ENCODE measurements at regions not wholly inside any gene's neighbourhood (a gene's known extent, or its start where the extent isn't known, plus 50 kb on each side); places are given as distances from the start of the nearest gene placed in this dataset.
"Not testable (repeated sequence)": the region's sequence is repeated elsewhere in the genome, so short reads cannot be mapped to it uniquely, and the experiment has no call there.

DNA sequence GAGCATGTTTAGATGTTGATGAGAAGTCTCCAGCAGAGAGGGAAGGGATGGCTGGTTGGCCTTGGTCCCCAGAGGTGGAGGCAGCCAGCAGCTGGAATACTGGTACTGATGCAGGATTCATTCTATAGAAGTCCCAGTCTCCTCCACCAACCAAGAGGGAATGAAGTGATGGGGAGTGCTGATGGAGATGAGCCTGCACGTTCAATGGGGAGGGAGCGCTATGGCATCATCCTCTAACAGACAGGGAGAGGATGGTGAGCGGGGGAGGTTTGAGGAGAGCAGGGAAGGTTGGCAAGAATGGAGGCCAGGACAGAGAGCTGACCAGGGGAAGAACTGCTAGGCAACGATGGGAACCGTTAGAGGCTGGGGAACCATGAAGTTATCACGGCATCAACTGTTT is 159.8 kb upstream of the MVB12B start:
- TF ChIP-seq, protein P1, sequence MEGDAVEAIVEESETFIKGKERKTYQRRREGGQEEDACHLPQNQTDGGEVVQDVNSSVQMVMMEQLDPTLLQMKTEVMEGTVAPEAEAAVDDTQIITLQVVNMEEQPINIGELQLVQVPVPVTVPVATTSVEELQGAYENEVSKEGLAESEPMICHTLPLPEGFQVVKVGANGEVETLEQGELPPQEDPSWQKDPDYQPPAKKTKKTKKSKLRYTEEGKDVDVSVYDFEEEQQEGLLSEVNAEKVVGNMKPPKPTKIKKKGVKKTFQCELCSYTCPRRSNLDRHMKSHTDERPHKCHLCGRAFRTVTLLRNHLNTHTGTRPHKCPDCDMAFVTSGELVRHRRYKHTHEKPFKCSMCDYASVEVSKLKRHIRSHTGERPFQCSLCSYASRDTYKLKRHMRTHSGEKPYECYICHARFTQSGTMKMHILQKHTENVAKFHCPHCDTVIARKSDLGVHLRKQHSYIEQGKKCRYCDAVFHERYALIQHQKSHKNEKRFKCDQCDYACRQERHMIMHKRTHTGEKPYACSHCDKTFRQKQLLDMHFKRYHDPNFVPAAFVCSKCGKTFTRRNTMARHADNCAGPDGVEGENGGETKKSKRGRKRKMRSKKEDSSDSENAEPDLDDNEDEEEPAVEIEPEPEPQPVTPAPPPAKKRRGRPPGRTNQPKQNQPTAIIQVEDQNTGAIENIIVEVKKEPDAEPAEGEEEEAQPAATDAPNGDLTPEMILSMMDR (conservative IDR thresholded peaks at IDR 0.05; ENCODE audit: low read depth, low read length), result no peak
- no peak for DNase-seq (ENCODE audit: low read depth)
- no peak overlapping the region for H3K4me3 ChIP-seq (ENCODE audit: low read length)

DNA sequence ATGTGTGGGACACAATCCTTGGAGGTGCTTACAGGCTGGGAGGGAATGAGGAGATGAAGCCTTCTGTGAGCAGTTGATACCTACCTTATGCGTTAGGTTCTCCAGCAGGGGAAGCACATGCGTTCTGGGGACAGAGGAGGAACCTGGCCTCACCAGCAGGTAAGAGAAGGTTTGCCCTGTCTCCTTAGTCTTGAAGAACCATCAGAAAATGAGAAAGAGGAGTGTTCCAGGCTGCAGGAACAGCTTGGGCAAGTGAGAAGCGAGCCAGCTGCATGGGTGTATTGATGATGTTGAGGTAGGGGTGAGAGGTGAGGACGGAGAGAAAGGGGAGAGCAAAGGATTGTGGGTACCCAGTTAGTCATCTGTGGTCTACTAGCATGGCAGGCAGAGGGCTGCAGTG is 156.9 kb upstream of the MVB12B start:
- H3K4me3 ChIP-seq (ENCODE audit: low read length), result no peak overlapping the region
- TF ChIP-seq, protein P1 (conservative IDR thresholded peaks at IDR 0.05; ENCODE audit: low read depth, low read length), result no peak
- DNase-seq (ENCODE audit: low read depth), result no peak

DNA sequence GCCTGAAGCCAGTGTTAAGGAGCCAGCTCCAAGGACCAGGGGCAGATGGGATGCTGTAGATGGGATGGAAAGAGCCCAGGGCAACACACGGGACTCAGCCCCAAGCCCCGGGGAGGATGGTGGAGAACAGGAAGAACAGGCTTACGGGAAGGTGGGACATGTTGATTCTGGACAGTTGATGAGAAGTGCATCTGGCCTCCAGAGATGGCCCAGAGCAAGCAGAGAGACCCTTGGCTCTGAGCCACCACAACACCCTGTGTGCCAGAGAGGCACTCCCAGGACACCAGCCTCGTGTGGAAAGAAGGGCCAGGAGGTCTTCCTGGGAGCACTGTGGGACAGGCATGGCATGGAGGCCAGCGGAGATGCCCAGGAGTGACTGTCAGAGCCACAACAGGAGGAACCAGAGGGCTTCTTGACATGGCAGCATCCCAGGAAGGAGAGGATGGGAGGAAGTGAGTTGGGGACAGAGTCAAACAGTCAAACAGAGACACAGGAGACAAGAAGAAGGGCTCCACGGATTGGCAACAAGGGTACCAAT is 156.3 kb upstream of the MVB12B start:
- no peak overlapping the region for H3K4me3 ChIP-seq (ENCODE audit: low read length)
- TF ChIP-seq, protein P1 (conservative IDR thresholded peaks at IDR 0.05; ENCODE audit: low read depth, low read length), result no peak
- DNase-seq (ENCODE audit: low read depth), result no peak

DNA sequence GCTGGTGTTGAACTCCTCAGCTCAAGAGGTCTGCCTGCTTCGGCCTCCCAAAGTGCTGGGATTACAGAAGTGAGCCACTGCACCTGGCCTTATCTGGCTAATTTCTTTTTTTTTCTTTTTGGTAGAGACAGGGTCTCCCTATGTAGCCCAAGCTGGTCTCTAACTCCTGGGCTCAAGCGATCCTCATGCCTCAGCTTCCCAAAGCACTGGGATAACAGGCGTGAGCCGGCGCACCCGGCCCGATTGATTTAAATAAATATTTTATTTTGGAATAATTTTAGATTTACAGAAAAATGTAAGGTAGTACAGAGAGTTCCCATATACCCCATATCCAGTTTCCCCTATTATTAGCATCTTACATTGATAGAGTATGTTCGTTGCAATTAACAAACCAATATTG is 155.0 kb upstream of the MVB12B start:
- TF ChIP-seq, protein P1 (conservative IDR thresholded peaks at IDR 0.05; ENCODE audit: low read depth, low read length), result no peak
- H3K4me3 ChIP-seq (ENCODE audit: low read length), result no peak overlapping the region
- no peak for DNase-seq (ENCODE audit: low read depth)

DNA sequence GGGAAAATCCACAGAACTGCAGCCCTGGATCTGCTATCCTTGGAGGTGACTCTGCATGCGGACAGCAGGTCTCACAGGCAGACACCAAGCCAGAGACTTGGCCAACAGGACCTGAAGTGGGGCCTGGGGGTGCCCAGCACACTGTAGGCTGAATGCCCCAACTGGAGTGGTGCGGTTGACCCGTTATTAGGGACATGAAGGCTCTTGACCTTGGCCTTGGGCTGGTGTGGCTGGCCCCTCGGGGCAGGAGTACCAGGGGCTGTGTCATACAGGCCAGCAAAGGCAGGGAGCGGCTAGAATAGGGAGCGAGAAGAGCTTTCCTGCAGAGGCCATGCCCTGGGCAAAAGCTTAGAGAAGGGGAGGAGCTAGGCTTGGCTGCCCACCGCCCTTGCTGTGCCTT is 153.2 kb upstream of the MVB12B start:
- no peak for DNase-seq (ENCODE audit: low read depth)
- TF ChIP-seq, protein P1 (conservative IDR thresholded peaks at IDR 0.05; ENCODE audit: low read depth, low read length), result no peak
- H3K4me3 ChIP-seq (ENCODE audit: low read length), result no peak overlapping the region

DNA sequence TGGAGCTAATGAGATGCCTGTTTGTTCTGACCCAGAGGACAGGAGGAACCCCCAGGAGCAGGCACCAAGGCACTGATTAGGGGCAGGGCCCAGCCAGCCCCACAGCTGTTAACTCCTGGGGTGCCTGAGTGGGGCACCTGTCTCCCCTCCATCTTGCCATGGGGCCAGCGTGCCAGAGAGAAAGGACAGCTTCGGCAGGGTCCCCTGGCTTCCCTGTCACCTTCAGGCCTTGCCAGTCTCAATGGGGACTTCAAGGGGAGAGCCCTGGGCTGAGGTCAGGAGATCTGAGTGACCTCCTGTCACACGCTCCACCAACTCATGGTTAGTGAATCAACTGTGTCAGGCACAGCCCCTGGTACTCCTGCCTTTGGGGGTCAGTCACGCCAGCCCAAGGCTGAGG is 152.7 kb upstream of the MVB12B start:
- TF ChIP-seq, protein P1 (conservative IDR thresholded peaks at IDR 0.05; ENCODE audit: low read depth, low read length), result no peak
- no peak overlapping the region for H3K4me3 ChIP-seq (ENCODE audit: low read length)
- DNase-seq (ENCODE audit: low read depth), result no peak

DNA sequence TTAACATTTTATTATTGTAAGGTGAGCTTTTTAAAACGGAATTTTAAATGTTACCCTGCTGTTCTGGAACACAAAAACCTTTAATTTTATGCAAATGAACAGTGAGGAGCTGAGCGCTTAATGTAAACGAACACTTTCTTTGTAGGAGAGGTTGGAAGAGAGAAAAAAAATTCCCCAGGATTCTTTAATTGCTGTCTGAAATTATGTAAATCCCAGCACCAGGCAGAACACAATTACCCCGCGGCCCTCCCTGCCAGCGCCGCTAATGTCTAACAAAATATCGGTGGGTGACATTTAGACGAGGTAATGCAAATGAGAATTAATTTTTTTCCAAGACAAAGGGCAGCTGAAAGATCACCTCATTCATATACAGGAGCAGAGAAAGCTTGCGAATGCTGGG is 143.4 kb upstream of the MVB12B start:
- DNase-seq (ENCODE audit: low read depth), result no peak
- TF ChIP-seq, protein P1 (conservative IDR thresholded peaks at IDR 0.05; ENCODE audit: low read depth, low read length), result no peak
- H3K4me3 ChIP-seq (ENCODE audit: low read length), result no peak overlapping the region

DNA sequence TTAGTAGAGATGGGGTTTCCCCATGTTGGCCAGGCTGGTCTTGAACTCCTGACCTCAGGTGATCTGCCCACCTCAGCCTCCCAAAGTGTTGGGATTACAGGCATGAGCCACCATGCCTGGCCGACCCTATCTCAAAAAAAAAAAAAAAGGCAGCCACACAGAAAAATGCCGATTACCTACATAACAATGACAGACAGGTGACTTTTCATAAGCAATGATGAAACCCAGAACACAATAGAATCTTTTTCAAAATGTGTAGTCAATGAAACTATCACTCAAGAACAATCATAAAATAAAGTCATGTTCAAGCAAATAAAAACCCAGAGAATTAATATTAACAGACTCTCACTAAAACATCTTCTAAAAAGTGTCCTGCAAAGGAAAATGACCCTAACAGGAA is 135.6 kb upstream of the MVB12B start:
- not testable (repeated sequence) for DNase-seq (ENCODE audit: low read depth)

More for the DNA sequence above, 135.6 kb upstream of the MVB12B start:
- not testable (repeated sequence) for H3K4me3 ChIP-seq (ENCODE audit: low read length)

All from retinal pigment epithelial cell (primary cell).